SU-DHL-6 (cell line): ENCODE measurements at regions not wholly inside any gene's neighbourhood (a gene's known extent, or its start where the extent isn't known, plus 50 kb on each side); places are given as distances from the start of the nearest gene placed in this dataset.

Experiments
- EZH2phosphoT487 ChIP-seq: fragments of 200-600 bp; sonication (generic), shearing (Covaris generic); conservative IDR thresholded peaks from 2 replicates; pipeline ENCODE4 v1.6.1; 2018; ENCODE audit warnings: mild to moderate bottlenecking, antibody characterized with exemption, low read length, moderate library complexity, mixed read lengths
- TF ChIP-seq, protein P1 (sequence below): fragments of 200-600 bp; sonication (generic); IDR thresholded peaks from one replicate; pipeline ENCODE4 v1.5.1; 2017; ENCODE audit warnings: antibody characterized with exemption, mild to moderate bottlenecking, low read length, moderate library complexity; ENCODE audit not compliant: insufficient read depth, poor library complexity, severe bottlenecking

DNA sequence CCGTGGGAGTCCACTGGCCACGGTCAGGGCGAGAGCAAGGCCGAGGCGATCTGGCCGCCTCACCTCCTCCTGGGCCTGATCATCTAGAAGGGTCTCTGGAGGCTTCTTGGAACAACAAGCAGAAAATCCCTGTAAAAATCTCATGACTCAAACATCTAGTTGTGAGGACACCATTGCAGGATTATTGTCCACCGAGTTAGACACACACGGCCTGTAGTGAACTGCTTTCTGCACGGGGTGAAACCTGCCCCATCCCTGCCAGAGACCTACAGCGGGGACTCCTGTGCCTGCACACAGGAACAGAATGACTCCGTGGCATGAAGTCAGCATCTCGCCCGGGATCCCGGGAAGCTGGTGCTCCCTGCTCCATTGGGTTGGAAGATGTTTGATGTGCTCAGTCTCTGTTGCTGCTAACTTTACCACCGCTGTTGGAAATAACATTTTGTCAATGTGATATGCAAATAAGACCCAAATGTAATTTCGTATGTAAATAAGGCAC, 267.0 kb upstream of the TCERG1L start:
- TF ChIP-seq, protein P1, sequence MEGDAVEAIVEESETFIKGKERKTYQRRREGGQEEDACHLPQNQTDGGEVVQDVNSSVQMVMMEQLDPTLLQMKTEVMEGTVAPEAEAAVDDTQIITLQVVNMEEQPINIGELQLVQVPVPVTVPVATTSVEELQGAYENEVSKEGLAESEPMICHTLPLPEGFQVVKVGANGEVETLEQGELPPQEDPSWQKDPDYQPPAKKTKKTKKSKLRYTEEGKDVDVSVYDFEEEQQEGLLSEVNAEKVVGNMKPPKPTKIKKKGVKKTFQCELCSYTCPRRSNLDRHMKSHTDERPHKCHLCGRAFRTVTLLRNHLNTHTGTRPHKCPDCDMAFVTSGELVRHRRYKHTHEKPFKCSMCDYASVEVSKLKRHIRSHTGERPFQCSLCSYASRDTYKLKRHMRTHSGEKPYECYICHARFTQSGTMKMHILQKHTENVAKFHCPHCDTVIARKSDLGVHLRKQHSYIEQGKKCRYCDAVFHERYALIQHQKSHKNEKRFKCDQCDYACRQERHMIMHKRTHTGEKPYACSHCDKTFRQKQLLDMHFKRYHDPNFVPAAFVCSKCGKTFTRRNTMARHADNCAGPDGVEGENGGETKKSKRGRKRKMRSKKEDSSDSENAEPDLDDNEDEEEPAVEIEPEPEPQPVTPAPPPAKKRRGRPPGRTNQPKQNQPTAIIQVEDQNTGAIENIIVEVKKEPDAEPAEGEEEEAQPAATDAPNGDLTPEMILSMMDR, result no peak
- TF ChIP-seq EZH2phosphoT487, result no peak
